GM12891 (cell line): ENCODE measurements at regions not wholly inside any gene's neighbourhood (a gene's known extent, or its start where the extent isn't known, plus 50 kb on each side); places are given as distances from the start of the nearest gene placed in this dataset.

ENCODE experiments used
- DNase-seq: peaks from one replicate; pipeline ENCODE4 v3.0.0; 2011; ENCODE audit warnings: low spot score; ENCODE audit not compliant: insufficient read length
- FAIRE-seq: peaks from 2 replicates; lab custom pipeline; 2011; peaks lifted over from hg19 to GRCh38; lab: Jason Lieb, UNC
- PAX5 ChIP-seq: IDR thresholded peaks from 2 replicates; pipeline ENCODE4 v1.6.1; 2011; ENCODE audit warnings: low read length, moderate library complexity, mild to moderate bottlenecking; ENCODE audit not compliant: insufficient read depth, severe bottlenecking
- POLR2A ChIP-seq: IDR thresholded peaks from 2 replicates; pipeline ENCODE4 v1.6.1; 2011; ENCODE audit warnings: low read depth, low read length, control low read depth
- POLR2AphosphoS5 ChIP-seq: IDR thresholded peaks from 2 replicates; pipeline ENCODE4 v1.6.1; 2011; ENCODE audit warnings: low read depth, low read length, control low read depth
- POU2F2 ChIP-seq: IDR thresholded peaks from 2 replicates; pipeline ENCODE4 v1.6.1; 2011; ENCODE audit warnings: low read depth, mild to moderate bottlenecking, control low read depth, low read length, moderate library complexity
- SPI1 ChIP-seq: IDR thresholded peaks from 2 replicates; pipeline ENCODE4 v1.6.1; 2011; ENCODE audit warnings: low read depth, low read length, control low read depth
- TAF1 ChIP-seq: IDR thresholded peaks from 2 replicates; pipeline ENCODE4 v1.6.1; 2011; ENCODE audit warnings: low read depth, low read length, control low read depth

GRCh38 chrX:146346102-146346501 is 463.5 kb upstream of the CXorf51B start:
- no peak for TF ChIP-seq SPI1
- no peak for TF ChIP-seq PAX5
- TF ChIP-seq POU2F2 = no peak
- no peak for TF ChIP-seq TAF1
- TF ChIP-seq POLR2A = no peak
- no peak for TF ChIP-seq POLR2AphosphoS5
- no peak for FAIRE-seq

DNA sequence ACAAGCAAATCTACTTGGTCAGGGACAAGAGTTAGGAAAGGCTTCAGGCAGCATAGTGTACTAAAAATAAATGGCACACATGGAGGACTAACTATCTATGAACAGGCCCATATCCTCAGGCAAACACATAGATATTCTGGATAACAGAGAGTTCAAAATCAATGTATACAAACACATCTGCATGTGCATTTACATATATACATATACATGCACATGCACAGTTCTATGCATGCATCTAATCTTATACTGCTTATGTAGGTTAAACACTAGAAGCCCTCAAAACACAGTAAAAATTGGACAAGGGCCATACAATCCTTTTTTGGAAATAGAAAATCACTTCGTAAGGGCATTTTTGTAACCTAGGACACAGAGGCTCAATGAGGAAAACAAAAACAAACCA is 458.0 kb upstream of the CXorf51B start:
- DNase-seq (no peak), FAIRE-seq (no peak)
- TF ChIP-seq POU2F2 = no peak
- no peak for TF ChIP-seq TAF1
- no peak for TF ChIP-seq POLR2AphosphoS5
- TF ChIP-seq PAX5 = no peak
- TF ChIP-seq POLR2A = no peak
- TF ChIP-seq SPI1 = no peak

More at GRCh38 chrX:146346102-146346501, 463.5 kb upstream of the CXorf51B start:
- DNase-seq = no peak

- FAIRE-seq = no peak
- TF ChIP-seq SPI1 (no peak), POLR2AphosphoS5 (no peak), PAX5 (no peak), POU2F2 (no peak), TAF1 (no peak), POLR2A (no peak)
- no peak for DNase-seq
Measured at GRCh38 chrX:146355440-146355839, 454.1 kb upstream of the CXorf51B start.

DNA sequence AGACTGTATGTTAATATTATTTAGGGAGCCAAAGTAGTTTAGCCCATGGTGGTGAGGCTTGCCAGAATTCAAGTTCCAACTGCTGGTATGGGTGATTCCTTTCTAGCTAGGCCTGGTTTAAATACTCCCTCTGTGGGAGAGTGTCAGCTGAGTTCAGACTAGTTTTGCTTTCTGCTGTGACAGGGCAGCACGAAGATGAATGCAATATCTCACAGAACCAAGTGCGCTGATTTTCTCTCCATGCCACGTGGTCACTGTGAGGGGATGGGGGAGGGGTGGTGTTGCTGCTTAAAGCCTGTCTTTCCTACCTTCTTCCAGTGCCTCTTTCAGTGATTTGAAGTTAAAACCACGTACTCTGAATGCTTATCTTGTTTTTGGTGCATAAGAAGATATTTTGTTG is 445.7 kb upstream of the CXorf51B start:
- TF ChIP-seq TAF1 (no peak), POLR2AphosphoS5 (no peak), PAX5 (no peak), SPI1 (no peak), POU2F2 (no peak), POLR2A (no peak)
- FAIRE-seq (no peak), DNase-seq (no peak)

- TF ChIP-seq POLR2AphosphoS5 (no peak), PAX5 (no peak), SPI1 (no peak), POLR2A (no peak), POU2F2 (no peak), TAF1 (no peak)
- FAIRE-seq = no peak
- no peak for DNase-seq
Measured at GRCh38 chrX:146385529-146385928, 424.0 kb upstream of the CXorf51B start.

DNA sequence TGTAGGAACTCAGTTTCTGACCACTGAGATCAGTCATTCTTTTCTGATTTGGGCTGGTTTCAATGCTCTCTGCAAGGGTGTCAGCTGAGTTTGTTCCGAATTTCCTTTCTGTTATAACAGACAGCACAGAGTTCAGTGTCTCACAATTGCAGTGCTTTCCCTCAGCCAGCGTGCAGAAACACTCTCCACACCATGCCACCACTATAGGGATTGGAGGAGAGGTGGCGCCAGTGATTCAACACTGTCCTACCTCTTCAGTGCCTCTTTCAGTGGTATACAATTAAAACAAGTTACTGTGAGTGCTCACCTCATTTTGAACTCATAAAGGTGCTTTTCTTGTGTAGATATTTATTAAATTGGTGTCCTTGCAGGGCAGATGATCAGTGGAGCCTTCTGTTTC is 413.2 kb upstream of the CXorf51B start:
- FAIRE-seq (no peak), DNase-seq (no peak)
- TF ChIP-seq PAX5 = no peak
- TF ChIP-seq SPI1 = no peak
- TF ChIP-seq POU2F2 = no peak
- TF ChIP-seq POLR2AphosphoS5 = no peak
- no peak for TF ChIP-seq TAF1
- TF ChIP-seq POLR2A = no peak

- no peak for FAIRE-seq
- DNase-seq = no peak
- no peak for TF ChIP-seq POU2F2
- TF ChIP-seq POLR2A = no peak
- TF ChIP-seq SPI1 = no peak
- TF ChIP-seq POLR2AphosphoS5 = no peak
- TF ChIP-seq TAF1 = no peak
- TF ChIP-seq PAX5 = no peak
Measured at GRCh38 chrX:146409528-146409927, 400.0 kb upstream of the CXorf51B start.

- DNase-seq = no peak
- TF ChIP-seq TAF1 (no peak), PAX5 (no peak), POLR2AphosphoS5 (no peak), SPI1 (no peak), POLR2A (no peak), POU2F2 (no peak)
- no peak for FAIRE-seq
Measured at GRCh38 chrX:146424422-146424821, 385.1 kb upstream of the CXorf51B start.

DNA sequence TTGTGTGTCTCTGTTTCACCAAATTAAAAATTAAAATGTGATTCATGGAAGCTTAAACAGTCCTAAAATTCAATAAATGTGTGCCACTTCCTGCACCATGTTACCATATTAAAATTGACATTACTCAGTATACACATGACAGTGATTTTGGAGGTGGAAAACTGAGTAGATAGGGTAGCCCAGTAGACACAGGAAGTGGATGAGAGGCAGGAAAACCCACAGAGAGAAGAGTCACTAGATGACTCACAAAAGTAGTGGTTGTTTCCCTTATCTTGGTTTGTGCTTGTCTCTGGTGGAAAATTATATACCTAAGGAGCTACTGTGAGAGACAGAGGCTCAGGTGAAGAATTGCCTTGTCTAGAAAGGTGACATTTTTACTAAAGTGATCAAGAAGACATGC is 375.8 kb upstream of the CXorf51B start:
- no peak for FAIRE-seq
- TF ChIP-seq POLR2A = no peak
- no peak for TF ChIP-seq POU2F2
- no peak for TF ChIP-seq TAF1
- TF ChIP-seq POLR2AphosphoS5 = no peak
- no peak for TF ChIP-seq SPI1
- no peak for TF ChIP-seq PAX5
- DNase-seq = no peak

- no peak for TF ChIP-seq TAF1
- no peak for TF ChIP-seq POU2F2
- no peak for TF ChIP-seq POLR2AphosphoS5
- no peak for TF ChIP-seq POLR2A
- no peak for TF ChIP-seq PAX5
- TF ChIP-seq SPI1 = no peak
- DNase-seq (no peak), FAIRE-seq (no peak)
Measured at GRCh38 chrX:146435472-146435871, 374.1 kb upstream of the CXorf51B start.
